Endodermal cell (in vitro differentiated cells): ENCODE measurements at regions not wholly inside any gene's neighbourhood (a gene's known extent, or its start where the extent isn't known, plus 50 kb on each side); places are given as distances from the start of the nearest gene placed in this dataset.

Source experiments
- DNase-seq: peaks from one replicate; pipeline ENCODE4 v3.0.0-alpha.2; 2017
- H3K27ac ChIP-seq: 2 replicates; pipeline ENCODE4 v1.5.1; 2013; ENCODE audit warnings: mild to moderate bottlenecking, low read depth, low read length, moderate library complexity
- H3K27me3 ChIP-seq: 2 replicates; pipeline ENCODE4 v1.6.1; 2013; ENCODE audit warnings: mild to moderate bottlenecking, low read length, moderate library complexity; ENCODE audit not compliant: insufficient read depth, control insufficient read depth, poor library complexity, severe bottlenecking
- H3K36me3 ChIP-seq: 2 replicates; pipeline ENCODE4 v1.7.0; 2013; ENCODE audit warnings: mild to moderate bottlenecking, low read length, moderate library complexity; ENCODE audit not compliant: control insufficient read depth, insufficient read depth
- H3K4me1 ChIP-seq: one replicate; pipeline ENCODE4 v1.7.0; 2013; ENCODE audit warnings: low read length; ENCODE audit not compliant: control insufficient read depth, insufficient read depth
- H3K4me3 ChIP-seq: 2 replicates; pipeline ENCODE4 v1.5.1; 2013; ENCODE audit warnings: mild to moderate bottlenecking, low read length, moderate library complexity
- H3K9ac ChIP-seq: 2 replicates; pipeline ENCODE4 v1.6.1; 2013; ENCODE audit warnings: mild to moderate bottlenecking, low read length, moderate library complexity; ENCODE audit not compliant: poor library complexity, severe bottlenecking; ENCODE audit errors: extremely low read depth
- H3K9me3 ChIP-seq: 2 replicates; pipeline ENCODE4 v1.6.1; 2013; ENCODE audit warnings: mild to moderate bottlenecking, low read length, moderate library complexity; ENCODE audit not compliant: control insufficient read depth
- H3K27ac Mint-ChIP-seq: 2 replicates; pipeline ENCODE4 v1.8.0; 2020; ENCODE audit warnings: mixed read lengths
- H3K27me3 Mint-ChIP-seq: 2 replicates; pipeline ENCODE4 v1.8.0; 2021; ENCODE audit warnings: mild to moderate bottlenecking, mixed read lengths; ENCODE audit not compliant: insufficient read depth
- H3K36me3 Mint-ChIP-seq: 2 replicates; pipeline ENCODE4 v1.8.0; 2020; ENCODE audit warnings: low read depth, mixed read lengths
- H3K4me1 Mint-ChIP-seq: 2 replicates; pipeline ENCODE4 v1.8.0; 2020; ENCODE audit warnings: mixed read lengths
- H3K4me3 Mint-ChIP-seq: 2 replicates; pipeline ENCODE4 v1.8.0; 2020; ENCODE audit warnings: mild to moderate bottlenecking, moderate library complexity, mixed read lengths
- H3K9me3 Mint-ChIP-seq: 2 replicates; pipeline ENCODE4 v1.8.0; 2020; ENCODE audit warnings: mild to moderate bottlenecking, mixed read lengths
- CTCF ChIP-seq: fragments of 200-600 bp; sonication (generic); conservative IDR thresholded peaks from 2 replicates; pipeline ENCODE4 v1.5.0; 2021; ENCODE audit warnings: antibody characterized with exemption, mild to moderate bottlenecking
- WGBS, 2 experiments: methylation state at CpG; one replicate each; pipeline versions ENCODE4 v1.1.5 to v1.1.7; 2013; ENCODE audit warnings: missing lambda C conversion rate in 2 of 2, mixed read lengths in 1 of 2; ENCODE audit not compliant: insufficient coverage in 1 of 2, insufficient read length in 1 of 2; 5-methylcytosine and 5-hydroxymethylcytosine counted together

- Mint-ChIP-seq H3K36me3 (no peaks in the 10 kb centered on the region), H3K4me1 (peaks cover 8% of the 10 kb centered on the region), H3K9me3 (no peaks in the 10 kb centered on the region), H3K27ac (no peak overlapping the region), H3K27me3 (no peaks in the 10 kb centered on the region), H3K4me3 (no peak overlapping the region)
- DNase-seq, result no peak
- H3K4me1 ChIP-seq, result no peaks in the 10 kb centered on the region
- no peaks in the 10 kb centered on the region for H3K27me3 ChIP-seq
- no peak overlapping the region for H3K9ac ChIP-seq
- H3K36me3 ChIP-seq, result no peaks in the 10 kb centered on the region
- TF ChIP-seq CTCF, result no peak
- H3K4me3 ChIP-seq, result no peak overlapping the region
- H3K27ac ChIP-seq, result no peak overlapping the region
- H3K9me3 ChIP-seq, result peaks cover 25% of the 10 kb centered on the region
Observed at GRCh38 chr18:72336786-72337185, 207.4 kb downstream of the CBLN2 start.

GRCh38 chr18:72329533-72329932 lies 214.6 kb downstream of the CBLN2 start:
- Histone ChIP-seq H3K27me3 (no peaks in the 10 kb centered on the region), H3K9ac (no peak overlapping the region), H3K36me3 (no peaks in the 10 kb centered on the region), H3K27ac (no peak overlapping the region), H3K4me3 (no peak overlapping the region), H3K4me1 (no peaks in the 10 kb centered on the region), H3K9me3 (peaks cover 48% of the 10 kb centered on the region)
- 58% methylated on average over 2 of the region's 2 CpGs; no CpG with 5 or more reads in 1 of the 2 experiments for WGBS, 2 experiments
- Mint-ChIP-seq H3K27me3 (peaks cover 16% of the 10 kb centered on the region), H3K4me1 (peaks cover 4% of the 10 kb centered on the region), H3K9me3 (no peaks in the 10 kb centered on the region), H3K27ac (no peak overlapping the region), H3K4me3 (no peak overlapping the region), H3K36me3 (no peaks in the 10 kb centered on the region)
- no peak for TF ChIP-seq CTCF
- no peak for DNase-seq

GRCh38 chr18:72325307-72325706 lies 218.8 kb downstream of the CBLN2 start:
- DNase-seq, result no peak
- peaks cover 35% of the 10 kb centered on the region for H3K27me3 Mint-ChIP-seq

More at GRCh38 chr18:72325307-72325706, 218.8 kb downstream of the CBLN2 start:
- Mint-ChIP-seq H3K36me3 (no peaks in the 10 kb centered on the region), H3K4me1 (peaks cover 8% of the 10 kb centered on the region), H3K27ac (no peak overlapping the region), H3K9me3 (no peaks in the 10 kb centered on the region), H3K4me3 (no peak overlapping the region)
- H3K36me3 ChIP-seq, result no peaks in the 10 kb centered on the region
- TF ChIP-seq CTCF, result no peak
- no peak overlapping the region for H3K27ac ChIP-seq
- H3K4me3 ChIP-seq, result no peak overlapping the region
- no peak overlapping the region for H3K9ac ChIP-seq
- WGBS, 2 experiments, result 64 to 68% methylated on average over 4 to 5 of the region's 5 CpGs
- H3K27me3 ChIP-seq, result peaks cover 10% of the 10 kb centered on the region
- H3K4me1 ChIP-seq, result no peaks in the 10 kb centered on the region
- peaks cover 42% of the 10 kb centered on the region for H3K9me3 ChIP-seq
